ENCODE measurements at regions not wholly inside any gene's neighbourhood (a gene's known extent, or its start where the extent isn't known, plus 50 kb on each side); places are given as distances from the start of the nearest gene placed in this dataset.
"Not testable (repeated sequence)": the region's sequence is repeated elsewhere in the genome, so short reads cannot be mapped to it uniquely, and the experiment has no call there.

DNA sequence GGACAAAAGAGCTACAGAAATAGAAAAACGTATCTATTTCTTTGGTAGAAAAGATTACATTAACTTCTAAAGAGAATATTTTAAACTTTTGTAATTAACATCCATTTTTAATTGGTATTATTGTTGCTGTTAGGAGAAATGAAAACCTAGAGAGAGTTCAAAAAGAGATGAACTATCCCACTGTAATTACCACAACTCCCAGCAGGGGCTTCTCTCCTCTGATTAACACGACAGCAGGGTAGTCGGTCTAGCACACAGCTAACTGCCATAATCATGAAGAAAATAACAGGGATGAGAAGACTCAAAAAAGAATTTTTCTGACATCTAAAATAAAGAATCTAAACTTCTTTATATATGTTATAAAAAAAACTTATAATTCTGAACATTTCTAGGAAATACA lies 86.2 kb upstream of the CDH9 start:
- TF ChIP-seq, protein P1, sequence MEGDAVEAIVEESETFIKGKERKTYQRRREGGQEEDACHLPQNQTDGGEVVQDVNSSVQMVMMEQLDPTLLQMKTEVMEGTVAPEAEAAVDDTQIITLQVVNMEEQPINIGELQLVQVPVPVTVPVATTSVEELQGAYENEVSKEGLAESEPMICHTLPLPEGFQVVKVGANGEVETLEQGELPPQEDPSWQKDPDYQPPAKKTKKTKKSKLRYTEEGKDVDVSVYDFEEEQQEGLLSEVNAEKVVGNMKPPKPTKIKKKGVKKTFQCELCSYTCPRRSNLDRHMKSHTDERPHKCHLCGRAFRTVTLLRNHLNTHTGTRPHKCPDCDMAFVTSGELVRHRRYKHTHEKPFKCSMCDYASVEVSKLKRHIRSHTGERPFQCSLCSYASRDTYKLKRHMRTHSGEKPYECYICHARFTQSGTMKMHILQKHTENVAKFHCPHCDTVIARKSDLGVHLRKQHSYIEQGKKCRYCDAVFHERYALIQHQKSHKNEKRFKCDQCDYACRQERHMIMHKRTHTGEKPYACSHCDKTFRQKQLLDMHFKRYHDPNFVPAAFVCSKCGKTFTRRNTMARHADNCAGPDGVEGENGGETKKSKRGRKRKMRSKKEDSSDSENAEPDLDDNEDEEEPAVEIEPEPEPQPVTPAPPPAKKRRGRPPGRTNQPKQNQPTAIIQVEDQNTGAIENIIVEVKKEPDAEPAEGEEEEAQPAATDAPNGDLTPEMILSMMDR (IDR thresholded peaks at IDR 0.05; ENCODE audit: insufficient read depth, low read length, poor library complexity, severe bottlenecking), result no peak
- Histone ChIP-seq H3K4me3 (replicated peaks; ENCODE audit: low read depth, low read length) (no peak overlapping the region), H3K36me3 (ENCODE audit: control insufficient read depth, insufficient read depth, low read length) (no peaks in the 10 kb centered on the region), H3K27me3 (replicated peaks; ENCODE audit: control insufficient read depth, insufficient read depth, low read length) (no peaks in the 10 kb centered on the region)
- no peak for DNase-seq (ENCODE audit: extremely low read depth, insufficient read length)

- not testable (repeated sequence) for H3K4me3 ChIP-seq (replicated peaks; ENCODE audit: low read depth, low read length); DNase-seq (ENCODE audit: extremely low read depth, insufficient read length); H3K36me3 ChIP-seq (ENCODE audit: control insufficient read depth, insufficient read depth, low read length); H3K27me3 ChIP-seq (replicated peaks; ENCODE audit: control insufficient read depth, insufficient read depth, low read length)
Observed at GRCh38 chr5:27119736-27120321, 81.4 kb upstream of the CDH9 start.

DNA sequence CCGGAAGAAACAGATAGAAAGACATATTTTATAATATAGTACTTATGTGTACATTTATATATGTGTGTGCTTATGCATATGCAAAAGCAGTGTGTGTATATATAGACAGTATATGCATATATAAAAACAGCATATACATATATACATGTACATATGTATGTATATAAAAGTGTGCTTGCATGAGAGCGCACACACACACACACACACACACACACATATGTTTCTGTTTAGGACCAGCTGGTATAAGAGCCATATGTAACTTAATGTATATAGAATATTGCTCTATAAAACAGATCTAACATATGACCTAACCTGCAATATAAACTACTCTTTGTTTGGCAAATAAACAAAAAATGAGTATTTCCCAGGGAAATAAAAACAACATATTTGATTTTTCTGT lies 65.1 kb upstream of the CDH9 start:
- Histone ChIP-seq H3K4me3 (replicated peaks; ENCODE audit: low read depth, low read length) (no peak overlapping the region), H3K36me3 (ENCODE audit: control insufficient read depth, insufficient read depth, low read length) (no peaks in the 10 kb centered on the region), H3K27me3 (replicated peaks; ENCODE audit: control insufficient read depth, insufficient read depth, low read length) (no peaks in the 10 kb centered on the region)
- TF ChIP-seq, protein P1 (IDR thresholded peaks at IDR 0.05; ENCODE audit: insufficient read depth, low read length, poor library complexity, severe bottlenecking), result no peak
- no peak for DNase-seq (ENCODE audit: extremely low read depth, insufficient read length)

DNA sequence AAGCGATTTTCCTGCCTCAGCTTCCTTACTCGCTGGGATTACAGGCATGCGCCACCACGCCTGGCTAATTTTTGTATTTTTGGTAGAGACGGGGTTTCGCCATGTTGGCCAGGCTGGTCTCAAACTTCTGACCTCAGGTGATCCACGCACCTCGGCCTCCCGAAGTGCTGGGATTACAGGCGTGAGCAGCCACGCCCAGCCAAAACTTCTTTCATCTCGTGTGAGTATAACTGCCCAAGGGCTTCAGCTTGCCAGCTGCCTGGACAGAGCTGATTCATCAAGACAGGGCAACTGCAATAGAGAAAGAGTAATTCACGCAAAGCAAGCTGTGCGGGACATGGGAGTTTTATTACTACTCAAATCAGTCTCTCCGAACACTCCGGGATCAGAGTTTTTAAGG lies 57.4 kb upstream of the CDH9 start:
- DNase-seq (ENCODE audit: extremely low read depth, insufficient read length); H3K27me3 ChIP-seq (replicated peaks; ENCODE audit: control insufficient read depth, insufficient read depth, low read length); H3K4me3 ChIP-seq (replicated peaks; ENCODE audit: low read depth, low read length); H3K36me3 ChIP-seq (ENCODE audit: control insufficient read depth, insufficient read depth, low read length): not testable (repeated sequence)

GRCh38 chr5:27093279-27093678 lies 54.9 kb upstream of the CDH9 start:
- Histone ChIP-seq H3K4me3 (replicated peaks; ENCODE audit: low read depth, low read length) (no peak overlapping the region), H3K27me3 (replicated peaks; ENCODE audit: control insufficient read depth, insufficient read depth, low read length) (no peaks in the 10 kb centered on the region), H3K36me3 (ENCODE audit: control insufficient read depth, insufficient read depth, low read length) (no peaks in the 10 kb centered on the region)
- TF ChIP-seq, protein P1 (IDR thresholded peaks at IDR 0.05; ENCODE audit: insufficient read depth, low read length, poor library complexity, severe bottlenecking), result no peak
- no peak for DNase-seq (ENCODE audit: extremely low read depth, insufficient read length)

DNA sequence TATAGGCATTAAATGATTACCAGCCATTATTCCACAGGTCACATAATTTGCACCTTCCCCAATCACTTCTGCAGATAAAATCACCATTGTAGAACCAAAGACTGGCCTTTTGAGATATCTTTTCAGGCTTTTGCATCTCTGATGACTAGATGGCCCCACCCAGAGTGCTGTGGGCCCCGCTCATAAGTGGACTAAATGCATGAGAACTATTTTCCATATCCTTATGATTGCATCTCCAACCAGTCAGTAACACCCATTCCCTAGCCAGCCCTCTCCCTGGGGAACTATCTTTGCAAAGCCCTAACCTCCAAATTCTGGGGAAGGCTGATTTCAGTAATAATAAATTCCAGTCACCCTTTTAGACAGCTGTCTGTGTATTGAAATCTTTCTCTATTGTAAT lies 53.5 kb upstream of the CDH9 start:
- no peak for DNase-seq (ENCODE audit: extremely low read depth, insufficient read length)
- H3K27me3 ChIP-seq (replicated peaks; ENCODE audit: control insufficient read depth, insufficient read depth, low read length), result no peaks in the 10 kb centered on the region
- H3K4me3 ChIP-seq (replicated peaks; ENCODE audit: low read depth, low read length), result no peak overlapping the region
- H3K36me3 ChIP-seq (ENCODE audit: control insufficient read depth, insufficient read depth, low read length), result no peaks in the 10 kb centered on the region
- TF ChIP-seq, protein P1 (IDR thresholded peaks at IDR 0.05; ENCODE audit: insufficient read depth, low read length, poor library complexity, severe bottlenecking), result no peak

GRCh38 chr5:27088822-27089221 lies 50.4 kb upstream of the CDH9 start:
- not testable (repeated sequence) for H3K27me3 ChIP-seq (replicated peaks; ENCODE audit: control insufficient read depth, insufficient read depth, low read length); H3K4me3 ChIP-seq (replicated peaks; ENCODE audit: low read depth, low read length); H3K36me3 ChIP-seq (ENCODE audit: control insufficient read depth, insufficient read depth, low read length); DNase-seq (ENCODE audit: extremely low read depth, insufficient read length)

Data from GM06990 (cell line).